H1 (cell line): ENCODE measurements at regions not wholly inside any gene's neighbourhood (a gene's known extent, or its start where the extent isn't known, plus 50 kb on each side); places are given as distances from the start of the nearest gene placed in this dataset.

Experiments used
- EP300 ChIP-seq, 2 experiments: IDR thresholded peaks; 1 replicate in 1 of 2; 2 replicates in 1 of 2; pipeline ENCODE4 v1.6.1; 2011 to 2012; ENCODE audit warnings: low read depth in 2 of 2, low read length in 2 of 2, mild to moderate bottlenecking in 2 of 2, borderline replicate concordance in 1 of 2, inconsistent platforms in 1 of 2, moderate library complexity in 1 of 2
- RAD21 ChIP-seq, 2 experiments: IDR thresholded peaks in 1 of 2; conservative IDR thresholded peaks in 1 of 2; 2 replicates each; pipeline ENCODE4 v1.6.1; 2011; ENCODE audit warnings: low read depth in 2 of 2, low read length in 2 of 2, improper control_type of control experiment in 1 of 2, inconsistent platforms in 1 of 2, mild to moderate bottlenecking in 1 of 2, moderate library complexity in 1 of 2
- RFX5 ChIP-seq: IDR thresholded peaks from 2 replicates; pipeline ENCODE4 v1.6.1; 2011; ENCODE audit warnings: low read depth, low read length, improper control_type of control experiment, borderline replicate concordance
- TF ChIP-seq, protein P1 (sequence below): fragments of 300-600 bp; sonication (generic); IDR thresholded peaks from 2 replicates; pipeline ENCODE4 v1.7.1; 2012; ENCODE audit warnings: low read length, moderate library complexity, mild to moderate bottlenecking, inconsistent platforms; ENCODE audit not compliant: insufficient replicate concordance

GRCh38 chr2:183723278-183723677 is 599.0 kb downstream of the NUP35 start (continued):
- TF ChIP-seq, protein P1, sequence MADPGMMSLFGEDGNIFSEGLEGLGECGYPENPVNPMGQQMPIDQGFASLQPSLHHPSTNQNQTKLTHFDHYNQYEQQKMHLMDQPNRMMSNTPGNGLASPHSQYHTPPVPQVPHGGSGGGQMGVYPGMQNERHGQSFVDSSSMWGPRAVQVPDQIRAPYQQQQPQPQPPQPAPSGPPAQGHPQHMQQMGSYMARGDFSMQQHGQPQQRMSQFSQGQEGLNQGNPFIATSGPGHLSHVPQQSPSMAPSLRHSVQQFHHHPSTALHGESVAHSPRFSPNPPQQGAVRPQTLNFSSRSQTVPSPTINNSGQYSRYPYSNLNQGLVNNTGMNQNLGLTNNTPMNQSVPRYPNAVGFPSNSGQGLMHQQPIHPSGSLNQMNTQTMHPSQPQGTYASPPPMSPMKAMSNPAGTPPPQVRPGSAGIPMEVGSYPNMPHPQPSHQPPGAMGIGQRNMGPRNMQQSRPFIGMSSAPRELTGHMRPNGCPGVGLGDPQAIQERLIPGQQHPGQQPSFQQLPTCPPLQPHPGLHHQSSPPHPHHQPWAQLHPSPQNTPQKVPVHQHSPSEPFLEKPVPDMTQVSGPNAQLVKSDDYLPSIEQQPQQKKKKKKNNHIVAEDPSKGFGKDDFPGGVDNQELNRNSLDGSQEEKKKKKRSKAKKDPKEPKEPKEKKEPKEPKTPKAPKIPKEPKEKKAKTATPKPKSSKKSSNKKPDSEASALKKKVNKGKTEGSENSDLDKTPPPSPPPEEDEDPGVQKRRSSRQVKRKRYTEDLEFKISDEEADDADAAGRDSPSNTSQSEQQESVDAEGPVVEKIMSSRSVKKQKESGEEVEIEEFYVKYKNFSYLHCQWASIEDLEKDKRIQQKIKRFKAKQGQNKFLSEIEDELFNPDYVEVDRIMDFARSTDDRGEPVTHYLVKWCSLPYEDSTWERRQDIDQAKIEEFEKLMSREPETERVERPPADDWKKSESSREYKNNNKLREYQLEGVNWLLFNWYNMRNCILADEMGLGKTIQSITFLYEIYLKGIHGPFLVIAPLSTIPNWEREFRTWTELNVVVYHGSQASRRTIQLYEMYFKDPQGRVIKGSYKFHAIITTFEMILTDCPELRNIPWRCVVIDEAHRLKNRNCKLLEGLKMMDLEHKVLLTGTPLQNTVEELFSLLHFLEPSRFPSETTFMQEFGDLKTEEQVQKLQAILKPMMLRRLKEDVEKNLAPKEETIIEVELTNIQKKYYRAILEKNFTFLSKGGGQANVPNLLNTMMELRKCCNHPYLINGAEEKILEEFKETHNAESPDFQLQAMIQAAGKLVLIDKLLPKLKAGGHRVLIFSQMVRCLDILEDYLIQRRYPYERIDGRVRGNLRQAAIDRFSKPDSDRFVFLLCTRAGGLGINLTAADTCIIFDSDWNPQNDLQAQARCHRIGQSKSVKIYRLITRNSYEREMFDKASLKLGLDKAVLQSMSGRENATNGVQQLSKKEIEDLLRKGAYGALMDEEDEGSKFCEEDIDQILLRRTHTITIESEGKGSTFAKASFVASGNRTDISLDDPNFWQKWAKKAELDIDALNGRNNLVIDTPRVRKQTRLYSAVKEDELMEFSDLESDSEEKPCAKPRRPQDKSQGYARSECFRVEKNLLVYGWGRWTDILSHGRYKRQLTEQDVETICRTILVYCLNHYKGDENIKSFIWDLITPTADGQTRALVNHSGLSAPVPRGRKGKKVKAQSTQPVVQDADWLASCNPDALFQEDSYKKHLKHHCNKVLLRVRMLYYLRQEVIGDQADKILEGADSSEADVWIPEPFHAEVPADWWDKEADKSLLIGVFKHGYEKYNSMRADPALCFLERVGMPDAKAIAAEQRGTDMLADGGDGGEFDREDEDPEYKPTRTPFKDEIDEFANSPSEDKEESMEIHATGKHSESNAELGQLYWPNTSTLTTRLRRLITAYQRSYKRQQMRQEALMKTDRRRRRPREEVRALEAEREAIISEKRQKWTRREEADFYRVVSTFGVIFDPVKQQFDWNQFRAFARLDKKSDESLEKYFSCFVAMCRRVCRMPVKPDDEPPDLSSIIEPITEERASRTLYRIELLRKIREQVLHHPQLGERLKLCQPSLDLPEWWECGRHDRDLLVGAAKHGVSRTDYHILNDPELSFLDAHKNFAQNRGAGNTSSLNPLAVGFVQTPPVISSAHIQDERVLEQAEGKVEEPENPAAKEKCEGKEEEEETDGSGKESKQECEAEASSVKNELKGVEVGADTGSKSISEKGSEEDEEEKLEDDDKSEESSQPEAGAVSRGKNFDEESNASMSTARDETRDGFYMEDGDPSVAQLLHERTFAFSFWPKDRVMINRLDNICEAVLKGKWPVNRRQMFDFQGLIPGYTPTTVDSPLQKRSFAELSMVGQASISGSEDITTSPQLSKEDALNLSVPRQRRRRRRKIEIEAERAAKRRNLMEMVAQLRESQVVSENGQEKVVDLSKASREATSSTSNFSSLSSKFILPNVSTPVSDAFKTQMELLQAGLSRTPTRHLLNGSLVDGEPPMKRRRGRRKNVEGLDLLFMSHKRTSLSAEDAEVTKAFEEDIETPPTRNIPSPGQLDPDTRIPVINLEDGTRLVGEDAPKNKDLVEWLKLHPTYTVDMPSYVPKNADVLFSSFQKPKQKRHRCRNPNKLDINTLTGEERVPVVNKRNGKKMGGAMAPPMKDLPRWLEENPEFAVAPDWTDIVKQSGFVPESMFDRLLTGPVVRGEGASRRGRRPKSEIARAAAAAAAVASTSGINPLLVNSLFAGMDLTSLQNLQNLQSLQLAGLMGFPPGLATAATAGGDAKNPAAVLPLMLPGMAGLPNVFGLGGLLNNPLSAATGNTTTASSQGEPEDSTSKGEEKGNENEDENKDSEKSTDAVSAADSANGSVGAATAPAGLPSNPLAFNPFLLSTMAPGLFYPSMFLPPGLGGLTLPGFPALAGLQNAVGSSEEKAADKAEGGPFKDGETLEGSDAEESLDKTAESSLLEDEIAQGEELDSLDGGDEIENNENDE: no peak
- TF ChIP-seq EP300 (IDR thresholded peaks at IDR 0.05; ENCODE audit: borderline replicate concordance in 1 of 2, low read depth in 2 of 2, low read length in 2 of 2): no peak
- TF ChIP-seq RAD21 (IDR thresholded peaks at IDR 0.05 in 1 of 2, conservative IDR thresholded peaks at IDR 0.05 in 1 of 2; ENCODE audit: low read depth in 2 of 2, low read length in 2 of 2): no peak
- TF ChIP-seq RFX5: no peak
